NCI-H128 (cell line): ENCODE measurements at regions not wholly inside any gene's neighbourhood (a gene's known extent, or its start where the extent isn't known, plus 50 kb on each side); places are given as distances from the start of the nearest gene placed in this dataset.

Experiments used
- DNase-seq: peaks from one replicate; lab custom pipeline; 2025; ENCODE audit not compliant: unreplicated experiment; lab: John Stamatoyannopoulos, UW

DNA sequence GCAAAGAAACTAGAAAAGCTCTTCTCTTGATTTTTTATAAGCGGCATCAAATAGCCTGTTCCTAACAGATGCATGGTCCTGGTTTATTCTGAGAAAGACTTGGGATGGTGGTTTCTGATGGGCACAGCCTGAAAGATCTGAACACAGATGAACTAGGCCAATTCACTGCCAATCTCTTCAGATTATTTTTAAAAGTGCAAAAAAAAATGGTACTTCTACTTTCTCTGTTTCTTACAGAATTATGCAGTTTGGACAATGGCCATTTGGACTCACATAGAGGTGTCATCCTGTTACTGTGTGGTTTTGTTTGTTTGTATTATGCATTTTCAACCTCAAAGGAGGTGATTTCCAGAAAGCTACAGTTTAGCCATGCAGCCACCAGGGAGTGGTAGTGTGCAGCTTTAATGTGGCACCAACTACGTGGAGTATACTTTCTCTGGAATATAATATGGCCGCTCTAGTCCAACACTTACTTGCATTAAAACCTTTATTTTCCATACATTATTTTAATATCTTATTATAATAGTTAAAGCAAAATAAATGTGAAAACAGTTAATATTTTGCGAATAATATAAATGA is 469.8 kb upstream of the KIRREL3 start:
- DNase-seq = no peak

DNA sequence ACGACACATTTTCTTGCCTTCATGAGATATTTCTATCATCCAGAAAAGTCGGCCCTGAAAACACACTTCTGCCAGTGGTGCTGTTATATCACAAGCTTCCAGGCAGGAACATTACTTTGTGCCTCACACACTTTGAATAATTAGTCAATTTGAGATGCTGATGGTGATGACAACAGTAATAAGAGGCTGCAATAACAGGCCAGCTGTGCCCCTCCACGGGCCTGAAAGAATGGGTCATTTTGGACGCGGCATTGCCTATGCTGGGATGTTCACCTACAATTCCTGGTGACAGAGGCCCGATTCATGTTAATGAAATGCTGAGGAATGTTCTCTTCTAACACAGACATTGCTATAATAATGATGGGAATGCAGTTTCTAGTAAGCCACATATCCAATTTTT is 463.8 kb upstream of the KIRREL3 start:
- DNase-seq = no peak

DNA sequence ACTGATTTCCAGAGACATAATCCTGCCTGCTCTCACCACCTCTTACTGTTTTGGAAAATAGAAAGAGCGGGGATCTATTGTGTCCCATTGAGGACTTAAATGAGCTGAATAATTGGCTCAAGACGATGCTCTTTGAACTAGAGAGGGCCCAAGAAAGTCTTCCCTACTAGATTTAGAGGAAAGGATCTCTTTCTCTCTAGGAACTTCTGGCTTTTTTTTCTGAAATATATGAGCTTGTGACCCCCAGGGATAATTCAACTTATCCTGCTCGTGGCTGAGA is 461.4 kb upstream of the KIRREL3 start:
- DNase-seq = no peak

DNA sequence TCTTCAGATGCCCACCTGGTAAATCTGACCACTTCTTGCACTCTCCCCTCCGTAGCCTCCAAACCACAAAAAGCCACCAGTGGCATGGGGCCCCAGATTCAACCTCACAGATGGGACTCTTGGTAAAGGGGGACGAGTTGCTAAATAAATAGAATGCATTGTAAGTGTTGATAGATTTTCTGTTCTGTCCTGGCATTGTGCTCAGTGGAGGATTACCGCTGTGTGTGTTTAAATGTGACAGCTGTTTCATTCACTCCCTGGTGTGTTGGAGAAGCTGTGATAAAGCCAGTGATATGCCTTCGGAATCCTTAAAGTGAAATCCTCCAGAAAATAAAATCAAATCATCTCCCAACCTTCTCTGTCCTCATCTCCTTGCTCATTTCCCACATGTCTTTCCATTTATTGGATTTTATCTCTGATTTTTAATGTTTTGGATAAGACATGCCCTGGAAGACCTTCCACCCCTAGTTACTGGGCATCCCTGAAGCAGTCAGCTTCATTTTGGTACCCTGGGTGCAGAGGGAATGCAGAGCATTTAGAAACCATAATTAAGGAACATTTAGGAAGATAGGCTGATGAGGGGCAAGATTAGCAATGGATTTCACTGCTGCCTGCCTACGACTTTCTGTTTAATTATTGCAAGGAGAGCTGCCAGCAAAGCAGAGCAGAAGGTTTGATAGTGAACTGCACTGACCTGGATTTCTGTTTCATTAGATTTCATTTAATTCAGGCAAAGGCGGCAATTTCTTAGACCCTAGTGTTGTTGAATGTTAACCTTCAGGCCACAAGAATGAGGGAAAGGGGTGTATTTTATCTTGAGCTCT is 460.9 kb upstream of the KIRREL3 start:
- no peak for DNase-seq

DNA sequence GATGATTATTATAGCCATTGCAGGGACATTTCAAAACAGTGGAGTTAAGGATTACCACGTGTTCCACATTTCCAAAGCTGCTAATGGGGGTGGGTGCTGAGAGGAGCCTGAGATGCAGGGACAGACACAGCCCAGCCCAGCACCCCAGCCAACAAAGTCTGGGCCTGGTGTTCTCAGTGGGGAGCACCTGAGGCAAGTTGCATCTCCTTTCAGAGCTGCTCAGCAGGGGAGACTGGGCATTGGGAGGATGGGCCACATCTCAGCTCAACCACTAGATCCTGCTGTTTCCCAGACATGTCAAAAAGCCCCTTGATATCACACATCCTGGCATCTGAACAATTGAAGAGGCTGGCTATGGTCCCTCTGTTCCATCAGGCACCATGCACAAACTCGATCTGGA is 458.0 kb upstream of the KIRREL3 start:
- no peak for DNase-seq

DNA sequence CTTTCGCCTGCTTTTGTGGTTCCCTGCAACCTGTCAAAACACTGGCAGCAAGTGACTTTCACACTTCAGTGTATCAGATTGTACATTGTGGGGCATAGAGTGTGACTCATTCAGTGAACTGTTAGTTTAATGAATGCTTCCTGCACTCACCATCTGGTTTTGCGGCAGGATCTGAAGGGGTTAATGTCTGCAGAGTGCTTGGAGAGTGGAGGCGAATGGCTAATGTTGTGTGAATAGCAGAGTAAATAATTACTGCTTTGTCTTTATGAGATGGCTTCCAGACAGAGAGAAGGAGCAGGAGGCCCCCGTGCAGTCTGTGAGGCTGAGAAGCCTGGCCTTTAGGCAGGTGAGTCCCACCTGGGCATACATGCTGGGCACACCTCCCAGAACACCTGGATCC is 454.3 kb upstream of the KIRREL3 start:
- DNase-seq = peak; percentile 23

DNA sequence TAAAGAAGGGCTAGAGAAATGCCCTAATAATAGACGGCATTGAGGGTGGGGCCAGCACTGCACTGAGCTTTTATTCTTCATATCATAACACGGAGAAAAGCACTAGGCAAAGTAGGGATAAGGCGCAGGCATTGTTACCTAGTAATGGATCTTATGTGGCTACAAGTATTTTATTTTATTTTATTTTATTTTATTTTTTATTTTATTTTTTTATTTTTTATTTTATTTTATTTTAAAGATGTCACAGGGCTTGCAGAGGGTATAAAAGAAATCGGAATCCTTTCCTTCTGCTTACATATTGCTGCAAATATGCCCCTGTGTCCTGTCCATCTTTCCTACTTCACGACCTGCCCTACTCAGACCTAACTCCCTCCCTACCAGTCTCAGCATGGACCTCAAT is 452.0 kb upstream of the KIRREL3 start:
- no peak for DNase-seq

DNA sequence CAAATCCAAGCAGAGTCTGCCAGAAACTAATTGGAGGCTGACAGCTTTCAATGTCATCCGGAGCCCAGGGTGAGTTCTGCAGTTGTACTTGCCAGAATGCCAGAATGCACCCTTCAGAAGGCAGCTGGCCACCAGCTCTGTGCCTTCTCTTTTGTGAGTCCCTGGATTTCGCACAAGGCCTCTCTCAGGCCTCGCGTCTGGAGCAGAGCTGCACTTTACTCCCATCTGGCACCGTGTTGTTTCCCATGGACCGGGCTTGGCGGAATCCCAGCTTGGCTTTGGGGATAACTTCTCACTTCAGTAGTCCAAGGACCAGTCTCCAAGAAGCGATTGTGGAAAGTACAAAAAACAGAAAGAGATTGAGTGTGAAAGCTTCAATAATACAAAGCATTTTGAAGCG is 451.3 kb upstream of the KIRREL3 start:
- DNase-seq = no peak

DNA sequence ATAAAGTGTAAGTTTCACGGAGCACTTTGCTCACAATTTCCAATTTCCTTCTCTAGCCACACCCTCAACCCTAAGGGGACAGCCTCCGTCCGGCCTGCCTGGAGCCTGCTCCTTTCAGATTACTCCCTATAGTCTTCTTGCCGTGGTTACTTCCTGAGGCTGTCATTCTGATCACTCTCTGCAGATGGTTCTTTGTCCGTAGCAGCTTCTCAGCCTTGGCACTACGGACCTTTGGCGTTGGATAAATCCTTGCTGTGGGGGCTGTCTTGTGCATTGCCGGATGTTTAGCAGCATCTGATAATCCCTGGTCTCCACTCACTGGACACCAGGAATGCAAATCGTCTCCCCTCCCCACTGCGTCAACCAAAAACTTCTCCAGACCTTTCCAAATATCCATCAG is 447.5 kb upstream of the KIRREL3 start:
- DNase-seq = no peak

DNA sequence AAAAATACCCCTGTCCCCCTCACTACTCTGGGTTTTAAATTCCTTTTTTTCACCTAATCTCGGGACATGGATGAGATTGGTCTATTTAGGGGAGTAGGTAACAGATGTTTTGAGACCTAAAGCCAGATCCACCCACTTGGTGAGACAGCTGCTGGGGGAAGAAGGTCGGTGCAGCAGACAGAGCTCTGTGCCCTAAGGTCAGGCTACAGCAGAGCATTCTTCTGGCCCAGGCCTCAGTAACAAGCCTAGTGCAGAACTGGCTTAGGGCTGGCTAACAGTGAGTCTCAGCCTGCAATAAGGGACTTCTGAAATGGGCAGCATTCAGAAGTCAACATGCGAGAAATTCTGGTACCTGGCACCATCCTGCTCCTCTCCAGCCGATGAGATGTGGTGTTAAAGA is 444.9 kb upstream of the KIRREL3 start:
- no peak for DNase-seq

DNA sequence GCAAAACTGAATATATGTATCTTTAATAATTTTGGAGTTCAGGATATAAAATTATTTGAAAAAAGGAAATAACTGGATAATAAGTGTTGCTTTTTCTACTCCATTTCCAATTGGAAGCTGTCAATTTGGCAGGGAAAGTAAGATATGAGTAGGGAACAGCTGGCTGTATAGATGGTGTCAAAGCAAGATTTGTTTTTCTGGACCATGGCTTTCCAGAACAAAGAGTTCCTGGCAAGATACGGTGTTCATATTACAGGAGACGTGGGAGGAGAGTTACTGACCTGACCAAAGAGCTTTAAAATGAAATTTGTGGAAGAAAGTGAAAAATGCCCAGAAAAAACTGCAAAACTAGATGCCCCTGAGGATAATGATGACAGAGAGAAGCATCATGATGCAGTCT is 442.7 kb upstream of the KIRREL3 start:
- no peak for DNase-seq

DNA sequence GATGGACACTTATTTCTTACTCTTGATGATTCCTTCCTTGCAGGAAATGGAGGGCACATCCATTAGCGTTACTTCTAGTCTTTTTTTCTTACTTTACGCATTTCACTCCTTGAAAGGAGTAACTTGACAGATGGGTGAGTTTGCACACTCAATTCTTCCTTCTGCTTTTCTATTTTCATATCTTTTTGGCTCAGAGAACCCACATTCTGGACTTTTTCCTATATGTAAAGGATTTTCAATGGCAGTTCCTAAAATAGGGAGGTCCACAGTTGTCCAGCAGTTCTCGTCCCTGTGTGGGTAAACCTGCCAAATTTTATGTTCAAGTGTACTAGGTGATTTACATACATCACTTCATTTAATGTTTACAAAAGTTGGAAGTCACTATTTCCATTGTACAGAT is 440.0 kb upstream of the KIRREL3 start:
- DNase-seq = no peak

DNA sequence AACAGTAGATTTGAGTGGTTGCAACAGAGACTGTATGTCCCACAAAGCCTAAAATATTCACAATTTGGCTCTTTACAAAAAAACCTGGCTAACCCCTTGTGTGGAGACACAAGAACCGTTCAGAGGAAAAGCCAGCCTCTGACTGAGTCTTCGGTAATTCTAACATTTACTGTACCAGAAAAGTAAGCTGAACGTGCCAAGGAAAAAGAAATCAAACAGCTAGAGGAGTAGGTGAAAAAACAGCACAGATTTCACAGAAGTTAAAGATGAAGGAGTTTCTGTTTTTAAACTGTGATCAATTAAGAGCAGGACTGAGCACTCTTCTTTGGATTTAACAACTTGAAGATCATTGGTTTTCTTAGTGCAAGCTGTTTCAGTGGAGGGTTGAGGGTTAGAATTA is 424.7 kb upstream of the KIRREL3 start:
- DNase-seq = no peak

DNA sequence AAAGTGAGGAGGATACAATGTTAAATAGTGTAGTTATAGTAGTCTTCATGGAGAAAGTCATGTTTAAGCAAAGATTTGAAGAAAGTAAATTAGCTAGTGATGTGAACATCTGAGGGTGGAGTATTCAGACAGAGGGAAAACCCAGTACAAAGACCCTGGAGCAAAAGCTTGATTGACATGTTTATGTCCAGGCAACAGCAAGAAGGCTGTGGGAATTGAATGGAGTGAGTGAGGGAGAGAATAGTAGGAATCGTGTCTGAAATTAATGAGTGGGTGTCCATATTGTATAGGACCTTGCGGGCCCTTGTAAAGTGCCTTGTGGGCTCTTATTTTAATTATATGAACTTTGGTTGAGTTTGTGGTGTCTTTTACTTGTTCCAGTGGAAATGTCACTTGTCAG is 424.1 kb upstream of the KIRREL3 start:
- DNase-seq = no peak

DNA sequence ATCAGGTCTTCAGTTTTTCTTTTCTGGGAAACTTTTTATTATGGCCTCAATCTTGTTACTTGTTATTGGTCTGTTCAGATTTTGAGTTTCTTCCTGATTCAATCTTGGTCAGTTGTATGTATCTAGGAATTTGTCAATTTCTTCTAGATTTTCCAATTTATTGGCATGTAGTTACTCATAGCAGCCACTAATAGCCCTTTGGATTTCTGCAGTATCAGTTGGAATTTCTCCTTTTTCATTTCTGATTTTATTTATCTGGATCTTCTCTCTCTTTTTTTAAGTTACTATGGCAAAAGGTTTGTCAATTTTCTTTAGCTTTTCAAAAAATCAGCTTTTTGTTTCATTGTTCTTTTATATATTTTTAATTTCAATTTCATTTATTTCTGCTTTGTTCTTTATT is 419.6 kb upstream of the KIRREL3 start:
- no peak for DNase-seq

DNA sequence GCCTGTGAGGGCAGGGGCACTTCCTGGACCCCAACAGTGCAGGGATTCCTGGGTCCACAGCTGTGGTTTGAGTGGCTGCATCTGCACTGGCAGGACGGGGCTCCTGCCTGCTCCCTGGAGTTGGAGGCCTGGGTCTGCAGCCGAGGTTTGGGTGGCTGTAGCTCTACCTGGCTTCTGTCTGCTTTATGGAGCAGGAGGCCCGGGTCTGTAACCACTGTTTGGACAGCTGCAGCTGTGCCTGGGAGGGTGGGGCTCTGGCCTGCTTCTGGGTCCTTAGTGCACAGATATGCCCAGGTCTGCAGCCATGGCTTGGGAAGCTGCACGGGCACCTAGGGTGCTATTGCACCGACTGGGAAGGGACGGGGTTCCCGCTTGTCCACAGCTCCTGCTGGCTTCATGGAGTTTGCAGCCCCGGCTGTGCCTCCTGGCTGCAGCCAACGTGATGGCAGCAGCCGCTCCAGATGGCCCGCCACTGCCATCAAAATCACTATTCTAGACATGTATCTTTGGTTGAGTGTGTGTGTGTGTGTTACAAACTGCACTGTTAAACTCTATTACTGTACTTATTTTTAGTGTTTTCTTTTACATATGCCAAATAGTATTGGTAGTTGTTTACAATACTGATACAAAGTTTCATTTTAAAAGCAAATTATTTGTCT is 412.3 kb upstream of the KIRREL3 start:
- DNase-seq = no peak

DNA sequence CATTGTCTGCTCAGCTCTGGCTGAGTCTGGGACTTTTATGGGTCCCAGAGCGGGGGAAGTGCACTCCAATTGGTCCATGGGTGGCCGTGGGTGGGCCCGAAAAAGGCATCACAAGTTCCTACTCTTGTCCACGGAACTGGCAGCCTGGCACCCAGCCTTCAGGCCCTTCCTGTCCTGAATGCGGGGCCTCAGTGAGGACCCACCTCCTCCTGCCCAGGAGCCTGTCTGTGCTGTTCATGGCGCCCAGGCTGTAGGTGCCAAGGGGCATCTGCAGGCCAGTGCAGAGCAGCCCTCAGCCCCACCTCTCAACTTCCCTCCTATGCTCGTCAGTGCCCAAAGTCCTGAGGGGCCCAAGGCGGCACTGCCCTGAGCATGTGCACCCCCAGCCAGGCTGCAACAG is 411.7 kb upstream of the KIRREL3 start:
- no peak for DNase-seq

DNA sequence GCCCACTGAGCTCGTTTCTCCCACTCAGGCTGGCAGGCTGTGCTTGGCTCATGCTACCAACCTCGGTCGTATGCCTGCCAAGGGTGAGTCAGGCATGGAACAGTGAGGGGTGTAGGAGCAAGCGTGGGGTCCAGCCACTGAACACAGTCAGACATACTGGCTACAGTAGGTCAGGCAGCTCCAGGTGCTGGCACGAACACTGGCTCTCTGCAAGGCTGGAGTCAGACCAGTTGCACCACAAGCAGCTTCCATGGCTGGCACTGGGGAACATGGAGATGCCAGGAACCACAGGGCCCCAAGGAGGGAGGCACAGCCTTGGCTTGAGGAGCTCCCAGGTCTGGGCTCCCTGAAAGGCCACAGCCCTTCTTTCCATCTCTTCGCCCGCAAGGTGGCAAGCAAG is 410.7 kb upstream of the KIRREL3 start:
- no peak for DNase-seq

DNA sequence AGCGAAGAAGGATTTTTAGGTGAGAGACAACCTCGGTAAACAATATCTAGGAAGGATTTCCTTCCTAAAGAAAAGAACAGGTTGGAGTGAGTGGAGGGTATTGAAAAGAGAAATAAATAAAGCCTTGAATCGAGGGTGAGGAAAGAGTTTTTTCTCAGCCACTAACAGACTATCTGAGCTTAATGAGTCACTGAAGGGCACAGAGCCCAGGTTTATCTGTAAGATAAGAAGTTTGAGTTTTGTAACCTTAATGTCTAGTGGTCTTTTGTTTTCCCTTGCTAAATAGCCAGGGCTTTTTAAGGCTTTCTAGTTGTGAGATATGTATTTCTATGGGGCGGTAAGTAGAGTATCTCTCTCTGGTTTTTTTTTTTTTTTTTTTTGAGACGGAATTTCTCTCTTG is 394.5 kb upstream of the KIRREL3 start:
- no peak for DNase-seq

DNA sequence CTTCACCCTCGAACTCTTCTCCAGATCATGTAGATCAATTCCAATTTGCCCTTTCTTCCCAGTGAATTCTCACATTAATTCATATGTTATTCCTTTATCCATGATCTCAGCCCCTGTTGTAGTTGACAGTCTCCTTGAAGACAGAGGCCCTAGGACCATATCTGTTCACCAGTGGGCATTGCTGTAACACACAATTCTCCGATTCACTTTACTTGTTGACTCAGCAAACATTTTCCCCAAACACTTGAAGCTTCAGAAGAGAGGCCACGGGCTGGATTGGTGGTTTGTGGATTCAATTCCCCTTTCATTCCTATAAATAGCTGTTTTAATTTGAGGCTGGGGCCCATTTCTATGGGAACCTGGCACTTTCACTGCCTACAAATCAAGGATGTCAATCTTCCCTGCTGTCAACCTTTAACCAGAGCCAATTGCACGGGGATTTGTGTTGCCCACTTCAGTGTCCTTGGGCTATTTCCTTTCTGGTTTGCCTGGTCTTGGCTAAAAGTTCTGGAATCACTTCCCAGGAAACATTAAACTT is 393.0 kb upstream of the KIRREL3 start:
- DNase-seq = no peak

DNA sequence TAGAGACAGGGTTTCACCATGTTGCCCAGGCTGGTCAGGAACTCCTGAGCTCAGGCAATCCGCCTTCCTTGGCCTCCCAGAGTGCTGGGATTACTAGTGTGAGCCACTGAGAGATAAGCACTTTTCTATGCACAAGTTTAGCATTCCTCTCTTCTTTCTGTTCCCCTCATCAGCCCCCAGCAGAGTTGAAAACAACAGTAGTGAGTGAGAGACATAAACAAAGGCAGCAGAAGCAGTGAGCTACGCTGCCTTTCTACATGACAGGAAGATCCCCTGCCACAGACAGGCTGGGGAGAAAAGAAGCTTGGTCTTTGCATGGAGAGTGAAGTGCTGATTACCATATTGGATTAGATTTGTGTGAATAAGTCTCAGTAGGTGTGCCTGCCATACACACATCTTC is 392.0 kb upstream of the KIRREL3 start:
- no peak for DNase-seq

DNA sequence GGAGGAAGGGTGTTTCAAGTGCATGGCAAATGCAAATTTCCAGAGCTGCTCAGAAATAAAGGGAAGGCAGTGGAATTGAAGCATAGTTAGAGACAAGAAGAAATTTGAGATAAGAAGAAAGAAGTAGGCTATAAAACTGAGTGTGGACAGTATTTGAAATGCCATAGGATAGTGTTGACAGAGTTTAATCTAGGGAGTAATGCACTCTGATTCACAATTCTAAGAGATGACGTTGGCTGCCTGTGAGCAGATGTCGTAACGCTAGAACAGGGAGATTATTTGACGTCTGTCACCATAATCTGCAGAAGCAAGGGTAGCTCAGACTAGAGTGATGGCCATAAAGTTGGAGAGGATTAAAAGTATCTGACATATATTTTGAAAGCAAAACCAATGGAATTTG is 389.9 kb upstream of the KIRREL3 start:
- DNase-seq = no peak

DNA sequence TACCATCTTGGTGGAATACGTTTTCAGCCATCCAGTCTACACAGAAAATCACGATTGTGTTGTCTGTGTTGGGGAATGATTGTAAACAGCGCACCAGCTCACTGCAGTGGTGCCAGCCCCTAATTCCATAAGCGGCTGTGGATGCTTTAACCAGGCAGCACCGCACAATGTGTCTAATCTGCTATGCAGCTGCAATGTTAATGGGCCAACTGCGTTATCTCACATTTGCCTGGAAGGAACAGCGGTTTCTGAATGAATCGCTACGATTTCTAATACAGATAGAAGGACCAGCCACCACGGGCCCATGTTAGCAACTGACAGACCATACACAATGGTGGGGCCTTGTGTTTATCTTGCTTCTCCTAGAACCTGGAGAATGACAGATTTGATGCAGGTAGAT is 384.5 kb upstream of the KIRREL3 start:
- no peak for DNase-seq
